IMR-90 (cell line): ENCODE measurements at regions not wholly inside any gene's neighbourhood (a gene's known extent, or its start where the extent isn't known, plus 50 kb on each side); places are given as distances from the start of the nearest gene placed in this dataset.

Source experiments
- BHLHE40 ChIP-seq: fragments of 150-350 bp; IDR thresholded peaks from 2 replicates; pipeline ENCODE4 v1.6.1; 2016; ENCODE audit warnings: mild to moderate bottlenecking, low read depth, low read length
- CEBPB ChIP-seq: IDR thresholded peaks from 2 replicates; pipeline ENCODE4 v1.6.1; 2012; ENCODE audit warnings: low read depth, low read length, improper control_type of control experiment
- MXI1 ChIP-seq: IDR thresholded peaks from 2 replicates; pipeline ENCODE4 v1.6.1; 2012; ENCODE audit warnings: low read depth, mild to moderate bottlenecking, low read length, moderate library complexity, borderline replicate concordance
- POLR2A ChIP-seq: IDR thresholded peaks from 2 replicates; pipeline ENCODE4 v1.6.1; 2012; ENCODE audit warnings: mild to moderate bottlenecking, low read depth, low read length
- RAD21 ChIP-seq: IDR thresholded peaks from 2 replicates; pipeline ENCODE4 v1.6.1; 2012; ENCODE audit warnings: low read length, improper control_type of control experiment
- TF ChIP-seq, protein P1 (sequence below): conservative IDR thresholded peaks from 2 replicates; pipeline ENCODE4 v1.5.1; 2012; ENCODE audit warnings: mild to moderate bottlenecking, low read depth, low read length, improper control_type of control experiment

DNA sequence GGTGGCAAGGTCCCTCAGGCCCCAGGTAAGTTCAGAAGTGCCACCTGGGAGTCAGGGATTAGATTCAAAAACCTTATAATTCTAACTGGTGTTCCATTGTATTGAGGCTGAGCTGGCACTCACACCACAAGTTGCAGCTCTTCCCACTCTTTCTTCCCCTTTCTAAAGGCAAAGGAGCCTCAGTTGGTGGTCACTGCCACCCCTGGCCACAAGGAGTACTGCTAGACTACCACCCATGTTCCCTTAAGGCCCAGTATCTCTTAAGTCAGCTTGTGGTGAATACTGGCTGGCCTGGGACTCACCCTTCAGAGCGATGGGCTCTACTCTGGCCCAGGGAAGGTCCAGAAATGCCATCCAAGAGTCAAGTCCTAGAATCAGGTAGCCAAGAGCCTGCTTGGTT is 421.1 kb upstream of the KHDRBS2 start:
- TF ChIP-seq, protein P1, sequence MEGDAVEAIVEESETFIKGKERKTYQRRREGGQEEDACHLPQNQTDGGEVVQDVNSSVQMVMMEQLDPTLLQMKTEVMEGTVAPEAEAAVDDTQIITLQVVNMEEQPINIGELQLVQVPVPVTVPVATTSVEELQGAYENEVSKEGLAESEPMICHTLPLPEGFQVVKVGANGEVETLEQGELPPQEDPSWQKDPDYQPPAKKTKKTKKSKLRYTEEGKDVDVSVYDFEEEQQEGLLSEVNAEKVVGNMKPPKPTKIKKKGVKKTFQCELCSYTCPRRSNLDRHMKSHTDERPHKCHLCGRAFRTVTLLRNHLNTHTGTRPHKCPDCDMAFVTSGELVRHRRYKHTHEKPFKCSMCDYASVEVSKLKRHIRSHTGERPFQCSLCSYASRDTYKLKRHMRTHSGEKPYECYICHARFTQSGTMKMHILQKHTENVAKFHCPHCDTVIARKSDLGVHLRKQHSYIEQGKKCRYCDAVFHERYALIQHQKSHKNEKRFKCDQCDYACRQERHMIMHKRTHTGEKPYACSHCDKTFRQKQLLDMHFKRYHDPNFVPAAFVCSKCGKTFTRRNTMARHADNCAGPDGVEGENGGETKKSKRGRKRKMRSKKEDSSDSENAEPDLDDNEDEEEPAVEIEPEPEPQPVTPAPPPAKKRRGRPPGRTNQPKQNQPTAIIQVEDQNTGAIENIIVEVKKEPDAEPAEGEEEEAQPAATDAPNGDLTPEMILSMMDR, result no peak
- TF ChIP-seq RAD21 (no peak), POLR2A (no peak), BHLHE40 (no peak), MXI1 (no peak), CEBPB (no peak)
